SK-N-MC (cell line): ENCODE measurements at regions not wholly inside any gene's neighbourhood (a gene's known extent, or its start where the extent isn't known, plus 50 kb on each side); places are given as distances from the start of the nearest gene placed in this dataset.

ENCODE experiments used
- EZH2 ChIP-seq: fragments of 200-600 bp; sonication (generic); IDR thresholded peaks from one replicate; pipeline ENCODE4 v1.6.1; 2017; ENCODE audit warnings: antibody characterized with exemption
- POLR2AphosphoS5 ChIP-seq: IDR thresholded peaks from 2 replicates; pipeline ENCODE4 v1.6.1; 2012; ENCODE audit warnings: mild to moderate bottlenecking, low read depth, low read length, borderline replicate concordance

DNA sequence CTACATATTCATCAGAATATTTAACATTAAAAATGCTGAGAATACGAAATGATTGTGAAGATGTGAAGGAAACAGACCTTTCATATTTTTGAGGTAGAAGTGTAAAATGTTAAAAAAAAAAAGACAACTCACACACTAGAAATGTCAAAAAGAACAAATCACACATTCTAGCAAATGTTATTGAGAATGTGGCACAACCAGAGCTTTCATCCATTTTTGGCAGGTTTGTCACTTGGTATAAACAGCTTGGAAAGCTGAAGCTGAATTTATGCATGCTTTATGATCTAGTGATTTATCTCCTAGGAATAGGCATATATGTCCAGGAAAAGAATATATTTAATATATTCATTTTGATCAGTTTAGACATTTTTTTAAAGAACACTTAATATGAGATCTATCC lies 784.9 kb upstream of the GHITM start:
- no peak for TF ChIP-seq POLR2AphosphoS5
- TF ChIP-seq EZH2 = no peak
